Neural crest cell (in vitro differentiated cells): ENCODE measurements at regions not wholly inside any gene's neighbourhood (a gene's known extent, or its start where the extent isn't known, plus 50 kb on each side); places are given as distances from the start of the nearest gene placed in this dataset.

Source experiments
- DNase-seq: peaks from one replicate; pipeline ENCODE4 v3.0.0; 2021; ENCODE audit warnings: low read depth, mixed read lengths, low spot score
- H3K27ac Mint-ChIP-seq: one replicate; pipeline ENCODE4 v1.8.0; 2021; ENCODE audit warnings: mild to moderate bottlenecking, mixed read lengths; ENCODE audit not compliant: unreplicated experiment
- H3K27me3 Mint-ChIP-seq: 2 replicates; pipeline ENCODE4 v1.8.0; 2021; ENCODE audit warnings: low read depth, mild to moderate bottlenecking, mixed read lengths
- H3K36me3 Mint-ChIP-seq: 2 replicates; pipeline ENCODE4 v1.8.0; 2021; ENCODE audit warnings: low read depth, mild to moderate bottlenecking, mixed read lengths
- H3K4me1 Mint-ChIP-seq: 2 replicates; pipeline ENCODE4 v1.8.0; 2021; ENCODE audit warnings: mixed read lengths
- H3K4me3 Mint-ChIP-seq: one replicate; pipeline ENCODE4 v1.8.0; 2021; ENCODE audit warnings: mild to moderate bottlenecking, mixed read lengths
- H3K9me3 Mint-ChIP-seq: 2 replicates; pipeline ENCODE4 v1.8.0; 2021; ENCODE audit warnings: mixed read lengths
- TF ChIP-seq, protein P1 (sequence below): fragments of 200-600 bp; sonication (generic); conservative IDR thresholded peaks from 2 replicates; pipeline ENCODE4 v1.5.0; 2021; ENCODE audit warnings: antibody characterized with exemption, mild to moderate bottlenecking

DNA sequence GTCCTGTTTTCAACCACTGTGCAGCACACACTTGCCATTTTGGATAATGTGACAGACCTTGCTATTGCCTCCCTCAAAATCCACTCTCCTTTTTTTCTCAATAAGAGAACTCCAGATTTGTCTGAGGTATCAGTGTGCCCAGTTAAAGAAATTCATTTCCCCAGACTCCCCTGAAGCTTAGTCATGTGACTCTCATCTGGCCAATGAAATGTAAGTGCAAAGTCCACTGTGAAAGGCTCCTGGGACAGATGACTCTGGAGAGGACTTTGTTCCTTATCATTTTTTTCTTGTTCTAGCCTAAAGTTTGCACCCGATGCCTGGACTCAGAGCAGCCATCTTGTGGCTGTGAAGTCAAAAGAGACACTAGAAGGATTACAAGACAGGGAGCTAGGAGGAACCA, 268.6 kb upstream of the LRTM1 start:
- TF ChIP-seq, protein P1, sequence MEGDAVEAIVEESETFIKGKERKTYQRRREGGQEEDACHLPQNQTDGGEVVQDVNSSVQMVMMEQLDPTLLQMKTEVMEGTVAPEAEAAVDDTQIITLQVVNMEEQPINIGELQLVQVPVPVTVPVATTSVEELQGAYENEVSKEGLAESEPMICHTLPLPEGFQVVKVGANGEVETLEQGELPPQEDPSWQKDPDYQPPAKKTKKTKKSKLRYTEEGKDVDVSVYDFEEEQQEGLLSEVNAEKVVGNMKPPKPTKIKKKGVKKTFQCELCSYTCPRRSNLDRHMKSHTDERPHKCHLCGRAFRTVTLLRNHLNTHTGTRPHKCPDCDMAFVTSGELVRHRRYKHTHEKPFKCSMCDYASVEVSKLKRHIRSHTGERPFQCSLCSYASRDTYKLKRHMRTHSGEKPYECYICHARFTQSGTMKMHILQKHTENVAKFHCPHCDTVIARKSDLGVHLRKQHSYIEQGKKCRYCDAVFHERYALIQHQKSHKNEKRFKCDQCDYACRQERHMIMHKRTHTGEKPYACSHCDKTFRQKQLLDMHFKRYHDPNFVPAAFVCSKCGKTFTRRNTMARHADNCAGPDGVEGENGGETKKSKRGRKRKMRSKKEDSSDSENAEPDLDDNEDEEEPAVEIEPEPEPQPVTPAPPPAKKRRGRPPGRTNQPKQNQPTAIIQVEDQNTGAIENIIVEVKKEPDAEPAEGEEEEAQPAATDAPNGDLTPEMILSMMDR, result no peak
- DNase-seq, result no peak

DNA sequence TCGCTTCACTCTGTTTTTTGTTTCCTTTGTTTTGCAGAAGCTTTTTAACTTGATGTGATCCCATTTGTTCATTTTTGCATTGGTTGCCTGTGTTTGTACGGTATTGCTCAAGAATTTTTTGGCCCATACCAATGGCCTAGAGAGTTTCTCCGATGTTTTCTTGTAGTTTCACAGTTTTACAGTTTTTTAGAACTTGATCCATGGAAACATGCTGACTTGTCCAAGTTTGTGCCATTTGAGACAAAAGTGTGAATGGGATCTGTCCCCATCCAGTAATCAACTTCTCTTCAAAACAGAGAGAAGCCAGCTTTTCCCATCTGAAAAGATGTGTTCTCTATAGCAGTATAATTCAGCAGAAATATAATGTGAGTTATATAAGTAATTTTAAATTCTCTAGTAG, 266.5 kb upstream of the LRTM1 start:
- no peak for DNase-seq
- no peaks in the 10 kb centered on the region for H3K27me3 Mint-ChIP-seq
- H3K4me1 Mint-ChIP-seq, result peaks cover 19% of the 10 kb centered on the region
- H3K36me3 Mint-ChIP-seq, result no peaks in the 10 kb centered on the region
- H3K9me3 Mint-ChIP-seq, result peaks cover 4% of the 10 kb centered on the region
- TF ChIP-seq, protein P1, result no peak
- no peak overlapping the region for H3K4me3 Mint-ChIP-seq
- H3K27ac Mint-ChIP-seq, result no peak overlapping the region

More for the DNA sequence above, 268.6 kb upstream of the LRTM1 start:
- Mint-ChIP-seq H3K4me3 (no peak overlapping the region), H3K27ac (no peak overlapping the region), H3K36me3 (no peaks in the 10 kb centered on the region), H3K4me1 (no peaks in the 10 kb centered on the region), H3K9me3 (peaks cover 4% of the 10 kb centered on the region), H3K27me3 (no peaks in the 10 kb centered on the region)

DNA sequence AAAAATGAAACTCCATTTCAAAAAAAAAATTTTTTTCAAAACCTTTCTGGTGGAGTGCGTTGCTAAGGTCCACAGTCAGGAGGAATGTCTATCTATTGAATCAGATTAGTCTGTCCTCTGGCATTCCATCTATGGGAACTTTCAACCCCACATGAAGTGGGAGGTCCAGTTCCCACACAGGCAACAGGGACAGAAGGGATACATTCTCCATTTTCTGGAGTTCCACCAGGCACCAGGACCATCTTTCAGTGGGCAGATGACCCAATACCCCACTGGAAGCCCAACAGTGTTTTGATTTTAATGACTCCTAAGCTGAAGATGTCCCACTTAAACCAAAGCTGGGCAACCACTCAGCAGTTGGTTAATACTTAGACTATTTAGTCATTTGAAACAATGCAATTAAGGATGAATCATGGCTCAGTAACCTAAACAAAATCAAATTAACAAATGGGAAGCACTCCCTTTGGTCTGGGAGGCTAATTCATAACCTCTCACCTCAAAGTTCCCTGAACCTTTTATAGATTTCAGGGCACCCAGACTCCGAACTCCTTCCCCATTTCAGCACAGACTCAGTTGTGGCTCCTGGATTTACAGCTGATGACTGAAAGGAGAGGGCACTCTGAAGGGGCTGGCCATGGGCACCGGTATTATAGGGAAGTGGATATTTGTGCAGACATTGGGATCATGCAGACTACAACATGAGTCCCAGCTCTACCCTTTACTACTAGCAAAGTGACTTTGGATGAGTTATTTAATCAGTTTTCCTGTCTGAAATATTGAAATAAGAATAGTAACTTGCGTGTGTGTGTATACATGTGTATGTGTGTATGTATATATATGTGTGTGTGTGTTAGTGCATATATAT, 264.3 kb upstream of the LRTM1 start:
- no peak for DNase-seq
- Mint-ChIP-seq H3K27me3 (no peaks in the 10 kb centered on the region), H3K4me1 (peaks cover 27% of the 10 kb centered on the region), H3K36me3 (no peaks in the 10 kb centered on the region), H3K4me3 (no peak overlapping the region), H3K9me3 (peaks cover 4% of the 10 kb centered on the region), H3K27ac (no peak overlapping the region)
- TF ChIP-seq, protein P1, result no peak

DNA sequence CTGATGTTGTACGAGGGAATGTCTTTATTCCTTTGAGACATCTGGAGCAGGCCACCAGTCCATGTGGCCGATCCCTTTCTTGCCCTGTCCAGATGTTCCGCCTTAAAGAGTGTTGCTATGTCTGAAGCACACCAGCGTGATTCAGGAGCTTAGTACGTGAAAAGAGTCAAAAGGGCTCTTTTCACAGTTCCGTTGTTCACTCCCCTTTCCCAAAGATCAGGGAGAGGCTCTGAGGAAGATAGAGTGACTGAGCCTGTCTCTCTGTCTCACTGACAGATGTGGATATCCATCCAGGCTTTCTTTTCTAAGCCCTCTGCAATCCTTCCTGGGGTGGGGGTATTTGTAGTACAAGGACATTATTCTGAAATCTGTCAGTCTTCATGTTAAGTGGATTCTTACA, 262.5 kb upstream of the LRTM1 start:
- peaks cover 38% of the 10 kb centered on the region for H3K4me1 Mint-ChIP-seq
- peak overlapping the region; percentile 64 for H3K27ac Mint-ChIP-seq

DNA sequence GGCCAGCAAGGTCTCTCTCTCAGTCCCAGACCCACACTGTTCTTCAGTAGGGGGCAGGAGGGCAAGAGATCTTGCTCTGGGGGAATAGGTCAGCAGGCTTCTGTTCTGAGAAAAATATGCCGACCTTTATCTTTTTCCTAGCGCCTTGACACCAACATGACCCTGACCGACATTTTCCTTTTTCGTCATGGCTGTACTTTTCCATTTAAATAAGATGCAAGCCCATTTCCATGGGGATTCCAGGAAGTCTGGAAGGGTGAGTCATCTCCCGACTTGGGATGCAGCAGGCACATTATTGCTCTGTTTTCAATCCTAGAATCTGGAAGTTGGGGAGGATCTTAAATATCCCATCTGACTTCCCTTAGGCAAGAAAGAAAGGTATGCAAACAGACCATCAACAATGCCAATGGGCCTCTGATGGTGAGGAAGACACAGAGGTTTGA, 261.5 kb upstream of the LRTM1 start:
- DNase-seq, result no peak
- H3K9me3 Mint-ChIP-seq, result peaks cover 4% of the 10 kb centered on the region
- H3K4me1 Mint-ChIP-seq, result peaks cover 39% of the 10 kb centered on the region
- H3K27ac Mint-ChIP-seq, result no peak overlapping the region
- no peaks in the 10 kb centered on the region for H3K27me3 Mint-ChIP-seq
- H3K4me3 Mint-ChIP-seq, result no peak overlapping the region
- H3K36me3 Mint-ChIP-seq, result no peaks in the 10 kb centered on the region
- TF ChIP-seq, protein P1, result no peak

More for the DNA sequence above, 262.5 kb upstream of the LRTM1 start:
- H3K36me3 Mint-ChIP-seq, result no peaks in the 10 kb centered on the region
- DNase-seq, result no peak
- TF ChIP-seq, protein P1, result no peak
- H3K9me3 Mint-ChIP-seq, result peaks cover 4% of the 10 kb centered on the region
- H3K27me3 Mint-ChIP-seq, result no peaks in the 10 kb centered on the region
- no peak overlapping the region for H3K4me3 Mint-ChIP-seq
